Kidney (tissue), 13 donors: ENCODE measurements at regions not wholly inside any gene's neighbourhood (a gene's known extent, or its start where the extent isn't known, plus 50 kb on each side); places are given as distances from the start of the nearest gene placed in this dataset.

Experiments used
- DNase-seq, 5 donors: peaks; one replicate each; pipeline ENCODE4 v3.0.0-alpha.2; 2013 to 2020
- FAIRE-seq: peaks from 2 replicates; lab custom pipeline; 2012; peaks lifted over from hg19 to GRCh38; lab: Jason Lieb, UNC
- H3K27ac ChIP-seq, 2 donors: one replicate each; pipeline ENCODE4 v1.7.0; 2013; ENCODE audit warnings: low read depth in 2 of 2, low read length in 2 of 2, inconsistent platforms in 1 of 2
- H3K27me3 ChIP-seq: one replicate; pipeline ENCODE4 v1.7.1; 2013; ENCODE audit warnings: low read length, inconsistent platforms; ENCODE audit not compliant: control insufficient read depth, insufficient read depth
- H3K36me3 ChIP-seq, 3 donors: one replicate each; pipeline versions ENCODE4 v1.7.0 to v1.7.1; 2013; ENCODE audit warnings: low read length in 3 of 3, control low read depth in 1 of 3, inconsistent platforms in 1 of 3; ENCODE audit not compliant: insufficient read depth in 3 of 3, control insufficient read depth in 2 of 3
- H3K4me1 ChIP-seq, 3 donors: one replicate each; pipeline versions ENCODE4 v1.7.0 to v1.7.1; 2013; ENCODE audit warnings: low read length in 3 of 3, inconsistent platforms in 1 of 3, low read depth in 1 of 3; ENCODE audit not compliant: control insufficient read depth in 2 of 3, insufficient read depth in 2 of 3
- H3K4me3 ChIP-seq, 3 donors: one replicate each; pipeline versions ENCODE4 v1.7.0 to v1.8.1; 2013; ENCODE audit warnings: low read length in 3 of 3, control low read depth in 1 of 3, inconsistent platforms in 1 of 3
- H3K9ac ChIP-seq, 3 donors: one replicate each; pipeline versions ENCODE4 v1.7.0 to v1.7.1; 2013; ENCODE audit warnings: low read length in 3 of 3, control low read depth in 1 of 3, inconsistent platforms in 1 of 3
- H3K9me3 ChIP-seq, 3 donors: one replicate each; pipeline versions ENCODE4 v1.7.0 to v1.7.1; 2013; ENCODE audit warnings: low read length in 3 of 3, control low read depth in 1 of 3, inconsistent platforms in 1 of 3; ENCODE audit not compliant: control insufficient read depth in 2 of 3, insufficient read depth in 1 of 3
- intact Hi-C: fragments of 100-400 bp; cut with DNase I; formaldehyde crosslinking; loops from one replicate; pipeline ENCODE4 v1.11.1; 2022
- TF ChIP-seq, protein P1 (sequence below): IDR thresholded peaks from 3 replicates; pipeline ENCODE4 v1.5.1; 2012; ENCODE audit warnings: mild to moderate bottlenecking, moderate library complexity, borderline replicate concordance; ENCODE audit not compliant: insufficient read depth; ENCODE audit errors: extremely low read depth
- donor health status: control.
- donor health status: control.
- donor health status: control.
- donor health status: control.
- donor health status: control.
- donor health status: DM: yes; HTN: yes; CAD: no.
- donor health status: Normal renal cell carcinoma (clear cell type).

DNA sequence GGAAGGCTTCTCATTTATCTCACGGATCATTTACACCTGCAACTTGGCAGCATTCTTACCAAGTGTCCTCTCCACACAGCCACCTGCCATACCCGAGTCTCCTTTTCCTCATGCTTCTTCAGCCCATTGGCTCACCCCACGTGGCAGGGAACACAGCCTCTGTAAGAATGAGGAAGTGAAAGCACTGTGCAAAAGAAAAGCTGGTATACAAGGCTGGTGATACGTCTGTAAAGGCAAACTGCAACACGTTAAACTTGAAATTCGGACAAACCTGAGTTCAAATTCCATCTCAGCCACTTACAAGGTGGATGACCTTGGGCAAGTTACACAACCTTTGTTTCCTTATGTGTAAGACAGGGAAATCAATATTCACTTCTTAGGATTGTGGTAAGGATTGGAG is 164.0 kb upstream of the RASGEF1B start:
- peaks cover 0 to 10% (median 0%) of the 10 kb centered on the region in 3 donors for H3K4me1 ChIP-seq
- no peaks in the 10 kb centered on the region for H3K36me3 ChIP-seq
- no peaks in the 10 kb centered on the region for H3K27me3 ChIP-seq
- H3K27ac ChIP-seq: no peak overlapping the region
- H3K9ac ChIP-seq: no peak overlapping the region
- DNase-seq (peak in 1 of 5 donors; percentile 34), FAIRE-seq (no peak)
- no peaks in the 10 kb centered on the region for H3K9me3 ChIP-seq
- H3K4me3 ChIP-seq: peak overlapping the region in 2 of 3 donors; percentile 2 to 4
- intact Hi-C loops: no loop called here
- TF ChIP-seq, protein P1, sequence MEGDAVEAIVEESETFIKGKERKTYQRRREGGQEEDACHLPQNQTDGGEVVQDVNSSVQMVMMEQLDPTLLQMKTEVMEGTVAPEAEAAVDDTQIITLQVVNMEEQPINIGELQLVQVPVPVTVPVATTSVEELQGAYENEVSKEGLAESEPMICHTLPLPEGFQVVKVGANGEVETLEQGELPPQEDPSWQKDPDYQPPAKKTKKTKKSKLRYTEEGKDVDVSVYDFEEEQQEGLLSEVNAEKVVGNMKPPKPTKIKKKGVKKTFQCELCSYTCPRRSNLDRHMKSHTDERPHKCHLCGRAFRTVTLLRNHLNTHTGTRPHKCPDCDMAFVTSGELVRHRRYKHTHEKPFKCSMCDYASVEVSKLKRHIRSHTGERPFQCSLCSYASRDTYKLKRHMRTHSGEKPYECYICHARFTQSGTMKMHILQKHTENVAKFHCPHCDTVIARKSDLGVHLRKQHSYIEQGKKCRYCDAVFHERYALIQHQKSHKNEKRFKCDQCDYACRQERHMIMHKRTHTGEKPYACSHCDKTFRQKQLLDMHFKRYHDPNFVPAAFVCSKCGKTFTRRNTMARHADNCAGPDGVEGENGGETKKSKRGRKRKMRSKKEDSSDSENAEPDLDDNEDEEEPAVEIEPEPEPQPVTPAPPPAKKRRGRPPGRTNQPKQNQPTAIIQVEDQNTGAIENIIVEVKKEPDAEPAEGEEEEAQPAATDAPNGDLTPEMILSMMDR: no peak

DNA sequence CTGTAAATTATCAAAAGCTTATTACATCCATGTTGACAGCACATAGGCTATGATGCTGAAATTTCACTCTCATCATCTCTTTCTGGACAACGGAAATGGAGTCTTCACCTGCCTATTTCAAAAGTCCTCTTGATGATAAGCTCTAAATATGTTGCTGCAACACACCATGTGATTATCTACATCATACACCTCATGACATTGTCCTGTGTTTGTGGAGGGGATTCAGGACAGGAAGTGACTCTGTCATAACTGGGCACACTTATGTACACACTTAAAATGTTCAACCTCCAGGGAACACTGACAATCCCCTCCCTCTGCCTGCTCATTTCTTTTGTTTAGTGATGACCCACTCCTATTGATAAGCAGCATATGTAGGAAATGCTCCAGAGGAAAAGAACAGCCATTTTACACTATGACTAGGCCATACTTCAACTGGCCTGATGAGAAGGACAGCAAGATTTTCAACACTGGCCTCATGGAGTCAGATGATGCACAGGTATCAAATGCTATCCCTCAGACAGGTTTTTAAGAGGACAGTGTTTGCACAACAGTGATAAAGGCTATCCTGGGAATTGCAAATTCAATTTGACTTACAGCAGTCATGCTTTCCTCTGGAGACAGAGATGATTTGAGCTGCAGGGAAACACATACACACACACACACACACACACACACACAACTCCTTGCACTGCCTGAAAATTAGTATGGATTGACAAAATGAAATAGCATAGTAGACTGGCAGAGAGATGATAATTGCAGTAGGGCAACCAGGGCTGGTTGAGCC is 163.3 kb upstream of the RASGEF1B start:
- no peak overlapping the region for H3K4me3 ChIP-seq
- TF ChIP-seq, protein P1: no peak
- H3K9me3 ChIP-seq: no peaks in the 10 kb centered on the region
- H3K36me3 ChIP-seq: no peaks in the 10 kb centered on the region
- no peak overlapping the region for H3K27ac ChIP-seq
- intact Hi-C loops: no loop called here
- peaks cover 0 to 10% (median 0%) of the 10 kb centered on the region in 3 donors for H3K4me1 ChIP-seq
- DNase-seq (no peak), FAIRE-seq (no peak)
- no peaks in the 10 kb centered on the region for H3K27me3 ChIP-seq
- no peak overlapping the region for H3K9ac ChIP-seq

DNA sequence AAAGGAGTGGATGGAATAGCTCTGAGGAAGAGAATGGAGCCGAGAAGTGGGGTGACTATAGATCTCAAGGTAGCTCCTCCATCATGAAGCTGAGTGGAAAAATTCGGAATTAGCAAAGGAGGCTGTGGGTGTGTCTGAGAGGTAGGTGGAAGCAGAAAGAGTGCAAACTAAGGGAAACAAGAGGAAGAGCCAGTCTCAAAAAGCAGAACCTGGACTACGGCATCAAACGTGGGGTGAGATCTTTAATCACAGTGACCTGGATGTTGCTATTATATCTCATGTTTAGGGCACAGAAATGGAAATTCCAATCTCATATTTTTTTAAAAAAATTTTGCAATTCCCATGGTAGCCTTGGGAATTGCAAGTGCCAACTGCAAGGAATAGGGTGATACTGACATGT is 162.5 kb upstream of the RASGEF1B start:
- Histone ChIP-seq H3K4me3 (no peak overlapping the region), H3K27ac (no peak overlapping the region), H3K9ac (no peak overlapping the region), H3K4me1 (peaks cover 0 to 10% (median 0%) of the 10 kb centered on the region in 3 donors), H3K9me3 (no peaks in the 10 kb centered on the region), H3K36me3 (no peaks in the 10 kb centered on the region), H3K27me3 (no peaks in the 10 kb centered on the region)
- intact Hi-C loops: no loop called here
- DNase-seq: no peak
- FAIRE-seq: no peak
- TF ChIP-seq, protein P1: no peak
